ENCODE measurements at regions not wholly inside any gene's neighbourhood (a gene's known extent, or its start where the extent isn't known, plus 50 kb on each side); places are given as distances from the start of the nearest gene placed in this dataset.

GRCh38 chr2:145076085-145076484, 556.2 kb upstream of the ZEB2 start:
- no peak overlapping the region for H4K91ac ChIP-seq (ENCODE audit: insufficient read length, low read depth, low read length)
- no peaks in the 10 kb centered on the region for H4K20me1 ChIP-seq (ENCODE audit: control insufficient read depth, insufficient read depth, insufficient read length)
- H3K56ac ChIP-seq (ENCODE audit: insufficient read length, low read depth, low read length), result no peak overlapping the region
- H2BK12ac ChIP-seq (ENCODE audit: insufficient read length, low read depth, low read length), result no peak overlapping the region
- no peak overlapping the region for H3K18ac ChIP-seq (ENCODE audit: insufficient read length, low read depth, low read length)
- TF ChIP-seq CTCF (conservative IDR thresholded peaks at IDR 0.05), result no peak
- H3K27me3 ChIP-seq (ENCODE audit: insufficient read depth, low read length), result no peaks in the 10 kb centered on the region
- H3K4me3 Mint-ChIP-seq, result no peak overlapping the region
- H2BK5ac ChIP-seq (ENCODE audit: insufficient read length, low read length), result no peak overlapping the region
- H3K4me2 ChIP-seq (ENCODE audit: insufficient read depth, insufficient read length, low read length), result no peak overlapping the region
- no peak overlapping the region for H2AK5ac ChIP-seq (ENCODE audit: insufficient read length, low read length)
- H3K27me3 Mint-ChIP-seq (ENCODE audit: low read depth), result no peaks in the 10 kb centered on the region
- no peak overlapping the region for H2BK20ac ChIP-seq (ENCODE audit: low read depth, low read length, poor library complexity, severe bottlenecking)
- WGBS (ENCODE audit: extremely low coverage, insufficient read length, low lambda C conversion rate), result no CpG with 5 or more reads among the region's 1 CpG
- H3K23ac ChIP-seq (ENCODE audit: insufficient read length, low read depth, low read length), result no peak overlapping the region
- no peaks in the 10 kb centered on the region for H3K23me2 ChIP-seq (ENCODE audit: insufficient read length, low read depth, low read length, poor library complexity, severe bottlenecking)
- no peak overlapping the region for H4K8ac ChIP-seq (replicated peaks; ENCODE audit: insufficient read length, low read depth, low read length)
- no peak overlapping the region for H3K14ac ChIP-seq (ENCODE audit: insufficient read depth, low read length)
- no peaks in the 10 kb centered on the region for H3K36me3 Mint-ChIP-seq (ENCODE audit: insufficient read depth in 1 of 3, low read depth in 3 of 3)
- no peak overlapping the region for H2AFZ ChIP-seq (ENCODE audit: low read length)
- H3K79me2 ChIP-seq (ENCODE audit: insufficient read depth, low read length), result no peaks in the 10 kb centered on the region
- no peak overlapping the region for H3K27ac ChIP-seq (ENCODE audit: insufficient read length, low read depth, low read length)
- no peak overlapping the region for H2BK120ac ChIP-seq (ENCODE audit: low read depth, low read length, poor library complexity, severe bottlenecking)
- no peak overlapping the region for H3K9ac ChIP-seq (ENCODE audit: extremely low read depth, insufficient read length, low read length)
- no peak overlapping the region for H3K4ac ChIP-seq (ENCODE audit: low read depth, low read length)
- no peak for DNase-seq
- H3K9me3 ChIP-seq (ENCODE audit: control insufficient read depth, low read depth, low read length), result no peaks in the 10 kb centered on the region
- no peak overlapping the region for H3T11ph ChIP-seq (ENCODE audit: low read length)
- H2BK15ac ChIP-seq (ENCODE audit: low read depth, low read length), result no peak overlapping the region
- H3K27ac Mint-ChIP-seq, result no peak overlapping the region
- H4K5ac ChIP-seq (ENCODE audit: insufficient read length, low read depth, low read length), result no peak overlapping the region
- no peaks in the 10 kb centered on the region for H3K4me1 Mint-ChIP-seq
- H3K9me3 Mint-ChIP-seq, result no peaks in the 10 kb centered on the region
- H3K79me1 ChIP-seq (ENCODE audit: insufficient read depth, low read depth, low read length, poor library complexity, severe bottlenecking), result no peaks in the 10 kb centered on the region
- H3K4me1 ChIP-seq (ENCODE audit: insufficient read depth, low read length), result no peaks in the 10 kb centered on the region
